ENCODE measurements at regions not wholly inside any gene's neighbourhood (a gene's known extent, or its start where the extent isn't known, plus 50 kb on each side); places are given as distances from the start of the nearest gene placed in this dataset.

GRCh38 chrX:39616098-39616729 is 481.5 kb downstream of the BCOR start:
- no peak for FAIRE-seq

DNA sequence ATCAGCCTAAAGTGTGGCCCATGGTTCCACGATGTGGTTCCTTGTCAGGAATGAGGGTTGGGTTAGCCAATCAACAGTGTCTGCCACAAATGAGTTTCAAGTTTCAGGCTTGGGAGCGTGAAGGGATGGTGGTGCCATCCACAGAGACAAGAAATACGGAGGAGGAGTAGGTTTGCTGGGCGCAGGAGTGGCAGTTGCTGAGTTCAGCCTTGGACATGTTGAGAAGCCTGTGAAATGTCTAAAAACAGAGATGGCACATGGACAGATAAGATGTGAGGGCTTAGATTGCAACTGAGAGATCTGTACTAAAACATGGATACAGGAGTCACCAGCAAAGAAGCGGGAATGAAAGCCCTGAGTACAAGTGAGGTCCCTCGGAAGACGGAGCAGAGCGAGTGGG is 481.0 kb downstream of the BCOR start:
- FAIRE-seq, result no peak

DNA sequence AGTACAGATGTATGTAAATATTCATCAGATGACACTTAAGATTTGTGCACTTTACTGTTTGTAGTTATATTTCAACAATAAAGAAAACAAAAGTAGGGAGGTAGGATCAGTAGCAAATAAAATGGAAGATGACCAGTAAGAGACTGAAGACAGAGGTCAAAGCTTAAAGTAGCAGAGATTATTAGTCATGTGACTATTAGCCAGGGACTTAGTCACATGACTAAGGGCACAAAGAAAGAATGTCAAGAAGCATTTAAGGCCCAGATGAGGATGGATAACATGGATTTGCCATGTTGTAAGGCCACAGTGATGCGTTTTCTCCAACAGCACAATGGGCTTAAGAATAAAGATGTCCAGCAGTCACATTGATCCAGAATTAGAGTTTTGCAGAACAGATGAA is 479.6 kb downstream of the BCOR start:
- no peak for FAIRE-seq

GRCh38 chrX:39619182-39620009 is 478.4 kb downstream of the BCOR start:
- no peak for FAIRE-seq

GRCh38 chrX:39624166-39624565 is 473.6 kb downstream of the BCOR start:
- FAIRE-seq, result no peak

DNA sequence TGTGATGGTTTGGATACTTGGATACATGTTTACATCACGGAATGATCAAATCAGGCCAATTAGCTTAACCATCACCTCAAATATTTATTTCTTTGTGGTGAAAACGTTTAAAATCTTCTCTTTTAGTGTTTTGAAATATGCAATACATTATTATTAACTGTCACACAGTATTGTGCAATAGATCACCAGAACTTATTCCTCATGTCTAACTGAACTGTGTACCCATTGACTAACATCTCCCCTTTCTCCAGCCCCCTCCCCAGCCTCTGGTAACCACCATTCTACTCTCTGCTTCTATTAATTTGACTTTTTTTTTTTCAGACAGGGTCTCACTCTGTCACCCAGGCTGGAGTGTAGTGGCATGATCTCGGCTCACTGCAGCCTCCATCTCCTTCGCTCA is 471.9 kb downstream of the BCOR start:
- no peak for FAIRE-seq

GRCh38 chrX:39626749-39627148 is 471.0 kb downstream of the BCOR start:
- no peak for FAIRE-seq

GRCh38 chrX:39627257-39627656 is 470.5 kb downstream of the BCOR start:
- no peak for FAIRE-seq

- no peak for FAIRE-seq
Observed at GRCh38 chrX:39629001-39629400, 468.8 kb downstream of the BCOR start.

- FAIRE-seq, result no peak
Observed at GRCh38 chrX:39630344-39630743, 467.4 kb downstream of the BCOR start.

DNA sequence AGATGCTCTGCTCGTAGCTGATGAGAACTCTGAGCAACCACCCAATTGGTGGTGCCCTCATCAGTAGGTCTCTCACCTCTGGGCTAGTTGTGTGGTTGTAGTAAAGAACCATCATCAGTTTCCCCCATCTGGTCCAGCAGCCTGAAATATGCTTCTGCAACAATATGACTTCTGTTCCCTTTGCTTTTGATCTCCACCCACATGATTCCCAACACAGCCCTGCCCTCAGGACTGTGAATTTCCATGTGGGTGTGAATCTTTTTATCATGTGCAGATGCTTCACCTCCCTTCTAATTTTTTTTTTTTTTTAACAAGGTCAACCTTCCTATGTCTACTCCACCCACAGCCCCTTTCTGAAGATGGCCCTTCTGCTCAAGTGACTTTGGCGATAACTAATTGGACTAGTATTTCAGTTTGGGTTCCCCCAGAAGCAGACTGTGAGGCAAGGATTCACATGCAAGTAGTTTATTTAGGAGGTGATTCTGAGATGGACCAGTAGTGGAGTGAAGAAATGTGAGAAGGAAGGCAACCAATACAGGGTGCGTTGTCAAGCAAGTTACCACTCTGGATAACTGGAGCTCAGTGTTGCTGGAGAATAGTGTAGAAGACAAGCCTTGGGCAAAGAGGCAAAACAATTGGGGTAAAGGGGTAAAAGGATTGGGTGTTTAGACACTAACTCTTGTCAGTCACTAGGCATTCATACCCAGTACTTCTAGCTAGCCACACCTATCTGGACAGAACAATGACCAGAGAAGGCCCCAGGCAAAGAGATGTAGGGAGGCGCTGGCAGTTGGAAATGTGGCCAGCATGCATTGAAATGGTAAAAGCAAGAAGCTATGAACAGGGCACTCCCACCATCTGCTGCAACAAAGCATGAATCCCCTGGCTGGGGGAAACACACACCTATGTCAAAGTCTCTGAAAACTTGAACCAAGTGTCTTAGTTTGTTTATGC is 466.2 kb downstream of the BCOR start:
- FAIRE-seq, result no peak

DNA sequence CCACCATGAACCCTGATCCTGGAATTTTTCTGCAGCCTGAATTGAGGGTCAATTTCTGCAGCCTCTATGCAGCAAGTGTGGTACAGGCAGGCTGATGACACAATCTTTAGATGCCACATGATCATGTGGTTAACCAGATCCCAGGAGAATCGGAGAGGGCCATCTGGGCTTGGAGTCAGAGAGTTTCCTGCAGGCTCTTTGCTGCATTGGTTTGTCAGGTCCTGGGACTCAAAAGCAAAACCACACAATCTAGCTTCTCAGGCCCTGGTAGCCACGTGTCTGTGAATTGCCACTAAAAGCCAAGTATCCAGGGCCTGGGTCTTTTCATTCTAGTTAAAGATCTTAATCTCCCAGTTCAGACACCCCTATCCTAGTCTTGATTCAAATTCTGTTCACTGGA is 464.5 kb downstream of the BCOR start:
- no peak for FAIRE-seq

DNA sequence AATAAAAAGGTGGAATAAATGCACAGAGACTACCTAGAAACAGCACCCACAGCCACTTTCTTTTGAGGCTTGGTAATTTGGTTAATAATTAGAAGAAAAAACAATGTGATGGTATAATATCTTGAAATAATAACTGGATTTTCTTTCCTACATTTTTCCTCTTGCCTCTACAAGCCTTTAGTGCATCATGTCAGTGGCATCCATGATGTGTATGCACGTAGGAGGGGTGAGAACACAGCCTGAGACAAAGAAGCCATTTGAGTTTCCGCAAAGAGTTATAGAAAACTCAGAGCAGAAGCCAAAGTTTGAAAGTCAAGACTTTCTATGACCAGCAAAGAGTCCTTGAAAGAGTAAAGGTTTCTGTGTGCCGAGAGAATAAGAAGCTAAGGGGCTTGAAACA is 461.3 kb downstream of the BCOR start:
- FAIRE-seq, result no peak

DNA sequence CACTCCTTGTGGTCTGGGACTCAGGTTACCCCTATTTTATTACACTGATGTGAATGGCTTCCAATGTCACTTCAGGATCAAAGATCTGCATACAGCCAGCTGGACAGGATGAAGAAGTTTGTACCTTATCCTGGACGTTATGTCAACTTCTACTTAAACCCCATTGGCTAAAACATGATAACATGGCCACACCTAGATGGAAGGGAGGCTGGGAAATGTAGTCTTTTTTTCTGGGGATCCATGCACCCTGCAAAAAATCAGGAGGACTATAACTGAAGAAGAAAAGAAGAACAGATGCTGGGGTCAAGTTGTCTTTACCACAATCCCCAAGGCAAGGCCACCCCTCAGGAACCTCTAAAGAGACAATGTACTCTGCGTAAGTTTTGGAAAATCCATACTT is 459.2 kb downstream of the BCOR start:
- no peak for FAIRE-seq

DNA sequence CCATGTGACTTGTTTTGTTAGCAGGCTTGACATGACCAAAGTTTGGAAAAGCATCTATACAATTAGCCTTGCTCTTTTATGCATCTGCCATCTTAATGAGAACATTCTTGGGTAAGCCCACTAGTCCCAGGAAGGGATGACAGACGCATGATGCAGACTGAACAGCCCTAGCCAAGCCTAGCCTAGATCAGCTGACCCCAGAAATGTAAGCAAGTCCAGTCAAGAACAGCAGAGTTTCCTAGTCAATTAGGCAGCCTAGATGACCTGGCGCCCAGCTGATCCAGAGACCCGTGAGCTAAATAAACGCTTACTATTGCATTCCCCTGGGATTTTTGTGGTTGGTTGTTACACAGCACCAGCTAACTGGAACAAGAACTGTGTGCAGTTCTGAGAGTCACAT is 457.9 kb downstream of the BCOR start:
- no peak for FAIRE-seq

DNA sequence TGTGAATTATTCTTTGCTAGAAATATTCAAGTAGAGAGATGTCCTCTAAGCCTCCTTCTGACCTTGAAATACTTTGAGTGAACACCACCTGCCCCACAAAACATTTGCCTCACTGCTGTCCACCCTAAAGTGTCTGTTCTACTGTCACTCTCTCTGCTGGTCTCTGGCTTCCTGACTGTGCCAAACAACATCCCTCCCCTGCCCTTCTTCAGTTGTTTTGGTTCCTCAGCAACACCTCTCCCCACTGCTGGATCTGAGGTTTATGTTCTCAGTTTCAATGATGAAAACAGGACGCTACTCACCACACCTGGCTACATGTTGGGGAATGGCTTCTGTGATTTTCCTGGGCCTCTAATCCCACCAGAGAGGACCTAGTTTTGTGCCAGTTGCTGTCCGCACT is 456.9 kb downstream of the BCOR start:
- no peak for FAIRE-seq

GRCh38 chrX:39642071-39642470 is 455.7 kb downstream of the BCOR start:
- no peak for FAIRE-seq

DNA sequence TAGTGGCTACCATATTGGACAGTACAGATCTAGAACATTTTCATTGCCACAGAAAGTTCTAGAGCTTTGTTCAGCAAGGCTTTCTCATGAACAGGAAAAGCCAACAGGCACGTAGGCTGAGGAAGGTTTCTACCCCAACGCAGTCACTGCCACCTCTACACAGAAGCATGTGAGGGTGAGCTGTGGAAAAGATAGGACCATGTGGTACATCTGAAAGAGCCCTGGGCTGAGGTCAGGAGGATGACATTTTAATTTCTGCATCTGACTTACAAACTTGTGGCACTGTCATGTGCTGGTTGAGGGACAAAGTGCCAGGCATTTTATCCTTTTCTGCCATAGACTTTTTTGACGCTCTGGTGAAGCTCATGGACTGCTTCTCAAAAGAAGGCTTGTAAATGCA is 454.2 kb downstream of the BCOR start:
- no peak for FAIRE-seq

DNA sequence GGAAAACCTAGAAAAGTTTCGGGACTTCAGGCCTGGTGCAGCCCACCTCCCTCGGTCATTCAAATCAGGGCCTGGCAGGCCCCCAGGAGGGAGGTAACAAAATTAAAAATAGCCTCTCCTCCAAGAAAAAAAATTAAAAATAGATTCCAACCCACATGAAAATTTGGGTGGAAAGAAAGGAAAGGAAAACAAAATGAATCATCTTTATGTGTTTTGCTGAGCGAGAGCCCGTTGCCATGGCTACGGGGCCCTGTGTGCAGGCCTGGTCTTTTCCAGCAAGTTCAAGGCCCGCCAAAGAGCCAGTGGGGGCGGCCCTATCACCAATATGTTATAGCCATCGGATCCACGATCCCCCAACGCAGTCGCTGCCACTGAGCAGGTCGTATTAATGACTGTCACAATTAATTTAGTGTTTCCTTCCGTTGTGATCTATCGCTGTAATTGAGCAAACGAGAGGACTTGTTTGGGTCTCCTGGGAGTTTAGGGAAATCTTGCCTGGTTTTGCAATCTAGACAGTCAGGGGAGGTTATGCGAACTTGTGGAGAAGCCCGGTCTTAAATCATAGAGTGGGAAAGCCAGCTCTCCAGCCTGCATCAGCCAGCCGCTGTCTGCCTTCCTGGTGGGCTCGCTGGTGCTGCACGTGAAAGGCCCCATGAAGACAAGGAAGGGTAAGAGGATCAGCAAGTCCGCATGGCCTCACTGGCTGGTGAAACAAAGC is 452.4 kb downstream of the BCOR start:
- FAIRE-seq, result no peak

GRCh38 chrX:39648548-39649254 is 449.1 kb downstream of the BCOR start:
- no peak for FAIRE-seq

DNA sequence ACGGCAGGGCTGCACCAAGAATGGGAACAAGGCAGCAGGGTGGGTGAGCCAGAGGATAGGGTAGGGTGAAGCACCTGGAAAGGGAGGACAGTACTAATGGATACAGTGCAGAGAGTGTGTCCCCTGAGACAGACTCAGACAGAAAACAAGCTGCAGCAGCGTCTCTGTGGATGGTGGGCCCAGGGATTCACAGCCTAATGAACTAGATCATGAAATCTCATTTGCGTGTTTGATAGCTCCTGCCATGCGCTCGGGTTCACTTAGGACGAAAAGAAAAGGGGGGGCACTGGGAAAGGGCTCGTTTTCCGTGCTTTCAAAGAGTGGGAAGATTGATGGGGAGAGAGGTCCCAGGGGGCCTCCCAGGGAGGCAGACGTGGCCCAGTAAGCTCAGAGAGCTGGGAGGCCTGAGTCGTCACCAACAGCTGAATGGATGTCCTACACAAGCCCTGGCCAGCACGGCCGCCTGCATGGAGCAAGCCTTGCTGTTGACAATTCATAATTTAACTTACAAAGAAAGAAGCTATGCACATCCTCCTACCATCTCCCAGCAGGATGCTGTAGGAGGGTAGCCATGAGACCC is 446.9 kb downstream of the BCOR start:
- no peak for FAIRE-seq

DNA sequence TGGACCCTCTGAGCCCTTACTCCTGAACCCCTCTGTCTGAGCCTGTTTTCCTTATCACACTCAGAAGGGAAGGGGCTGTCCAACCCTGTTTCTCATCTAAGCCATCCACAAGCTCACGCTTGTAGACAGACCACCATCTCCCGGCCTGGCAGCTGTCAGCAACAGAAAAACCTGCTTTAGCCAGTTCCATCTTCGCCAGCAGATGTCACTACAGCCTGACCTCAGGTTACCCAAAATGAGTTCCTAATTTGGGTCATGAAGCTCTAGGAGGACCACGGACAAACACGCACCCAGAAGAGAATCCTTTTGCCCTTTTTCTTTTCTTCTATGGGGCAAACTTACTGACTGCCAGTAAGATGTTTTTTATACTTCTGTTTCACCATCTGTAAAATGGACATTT is 445.4 kb downstream of the BCOR start:
- no peak for FAIRE-seq
